GM21528 (cell line): ENCODE measurements at regions not wholly inside any gene's neighbourhood (a gene's known extent, or its start where the extent isn't known, plus 50 kb on each side); places are given as distances from the start of the nearest gene placed in this dataset.

ENCODE experiments used
- ATAC-seq: cut with Tn5 transposase; IDR thresholded peaks from one replicate; pipeline ENCODE4 v1.9.1; 2021; ENCODE audit warnings: mild to moderate bottlenecking, moderate library complexity; ENCODE audit not compliant: unreplicated experiment, low FRiP score

DNA sequence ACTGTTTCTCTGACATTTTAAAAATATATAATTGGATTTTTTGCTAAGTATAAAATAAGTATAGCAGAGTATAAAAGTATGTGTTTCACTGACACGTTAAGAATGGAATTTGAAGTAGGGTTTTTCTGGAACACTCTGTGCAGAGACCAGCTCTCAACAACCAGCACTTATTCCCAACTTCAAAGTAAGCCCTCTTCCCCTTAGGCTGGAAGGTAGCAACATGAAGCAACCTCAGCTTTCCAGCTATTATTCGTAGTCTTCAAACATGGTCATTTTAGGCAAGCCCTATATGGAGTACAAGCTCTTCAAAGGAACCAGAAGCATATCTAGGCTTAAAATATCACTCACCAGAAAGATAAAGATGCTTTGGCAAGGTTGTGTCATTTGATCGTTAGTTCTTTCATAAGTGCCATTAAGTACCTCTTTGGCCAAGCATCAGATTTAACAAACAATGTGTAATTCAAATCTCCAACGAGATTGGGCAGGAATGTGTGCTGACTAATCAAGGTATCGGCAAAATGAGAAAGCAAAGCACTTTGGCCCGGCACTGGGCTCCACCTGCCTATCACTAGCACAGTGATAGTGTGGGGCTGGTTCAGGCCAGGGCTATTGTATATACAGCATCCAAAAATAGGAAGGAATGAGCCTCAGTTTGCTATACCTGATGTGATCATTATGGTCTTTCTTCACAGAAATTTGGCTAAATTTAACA is 95.9 kb upstream of the FREM2 start:
- no peak for ATAC-seq

GRCh38 chr13:38602266-38602665 is 84.6 kb upstream of the FREM2 start:
- ATAC-seq = no peak

GRCh38 chr13:38606699-38607535 is 80.0 kb upstream of the FREM2 start:
- no peak for ATAC-seq

DNA sequence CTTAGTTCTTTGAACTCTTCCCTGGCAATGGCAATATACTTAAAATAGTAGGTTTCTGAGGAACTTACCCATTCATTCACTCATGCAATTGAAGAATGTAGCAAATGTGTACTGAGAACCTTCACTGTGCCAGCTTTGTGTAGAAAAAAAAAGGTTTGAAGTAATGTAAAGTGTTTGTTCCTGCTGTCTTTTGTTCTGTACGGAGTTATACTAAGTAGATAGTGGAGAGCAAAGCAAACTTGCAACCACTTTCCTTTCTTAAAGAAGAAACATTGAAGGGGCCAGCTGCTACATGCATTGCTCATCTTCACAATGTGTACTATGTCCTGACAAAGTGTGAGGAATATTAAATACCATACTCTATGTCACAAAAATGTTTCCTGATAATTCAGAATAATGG is 68.9 kb upstream of the FREM2 start:
- ATAC-seq = no peak

GRCh38 chr13:38618336-38618735 is 68.5 kb upstream of the FREM2 start:
- ATAC-seq = no peak

GRCh38 chr13:38618881-38619280 is 68.0 kb upstream of the FREM2 start:
- no peak for ATAC-seq

GRCh38 chr13:38620876-38621275 is 66.0 kb upstream of the FREM2 start:
- ATAC-seq = no peak

- ATAC-seq = no peak
These were observed 62.1 kb upstream of the FREM2 start for GRCh38 chr13:38624822-38625221.

DNA sequence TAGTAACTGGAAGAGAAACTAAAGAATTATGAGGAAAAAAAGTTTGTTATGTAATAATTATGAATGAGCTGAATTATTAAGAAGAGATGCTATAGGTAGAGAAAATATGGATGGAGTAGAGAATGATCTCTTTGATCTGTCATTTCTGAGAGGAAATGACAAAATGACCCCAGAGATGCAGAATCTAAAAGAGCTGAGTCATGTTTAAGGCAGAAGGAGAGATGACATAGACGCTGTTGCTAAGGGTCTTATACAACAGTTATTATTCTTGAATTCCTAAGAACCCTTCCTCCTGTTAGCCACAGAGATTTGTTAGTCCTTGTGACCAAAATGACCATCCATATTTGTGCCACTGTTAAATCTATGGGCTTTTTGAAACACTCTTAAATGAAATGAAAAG is 58.3 kb upstream of the FREM2 start:
- ATAC-seq = no peak

GRCh38 chr13:38630780-38631179 is 56.1 kb upstream of the FREM2 start:
- no peak for ATAC-seq

DNA sequence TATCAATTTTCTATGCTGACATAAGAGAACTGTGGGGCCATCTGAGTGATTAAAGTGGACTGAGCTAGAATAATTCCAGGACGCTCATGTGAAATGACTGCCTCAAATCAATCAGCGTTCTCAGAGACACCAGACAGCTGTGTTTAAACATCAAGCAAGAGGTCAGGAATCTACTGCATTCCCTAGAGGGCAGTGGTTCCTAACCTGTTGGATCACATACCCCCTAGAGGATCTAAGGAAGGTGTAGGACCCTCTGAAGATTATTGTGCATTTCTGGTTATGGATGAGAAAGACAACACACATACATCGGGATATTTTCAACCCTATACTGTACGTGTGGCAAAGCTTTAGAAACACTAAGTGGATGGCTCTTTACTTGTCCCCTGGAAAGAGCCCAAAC is 51.8 kb upstream of the FREM2 start:
- no peak for ATAC-seq

DNA sequence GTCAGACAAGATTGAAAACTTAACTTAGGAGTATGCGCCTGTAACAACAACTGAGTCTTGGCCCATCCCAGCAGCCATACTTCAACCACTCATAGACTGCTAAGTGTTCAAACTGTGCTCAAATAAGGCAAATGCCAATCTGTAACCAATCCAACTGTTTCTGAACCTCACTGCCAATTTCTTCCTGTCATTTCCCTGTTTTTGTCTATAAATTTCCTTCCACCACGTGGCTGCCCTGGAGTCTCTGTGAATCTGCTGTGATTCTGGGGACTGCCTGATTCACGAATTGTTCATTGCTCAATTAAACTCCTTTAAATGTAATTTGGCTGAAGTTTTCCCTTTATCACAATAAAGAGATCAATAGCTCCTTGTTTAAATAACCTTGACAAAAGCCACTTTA is 50.8 kb upstream of the FREM2 start:
- ATAC-seq = no peak

DNA sequence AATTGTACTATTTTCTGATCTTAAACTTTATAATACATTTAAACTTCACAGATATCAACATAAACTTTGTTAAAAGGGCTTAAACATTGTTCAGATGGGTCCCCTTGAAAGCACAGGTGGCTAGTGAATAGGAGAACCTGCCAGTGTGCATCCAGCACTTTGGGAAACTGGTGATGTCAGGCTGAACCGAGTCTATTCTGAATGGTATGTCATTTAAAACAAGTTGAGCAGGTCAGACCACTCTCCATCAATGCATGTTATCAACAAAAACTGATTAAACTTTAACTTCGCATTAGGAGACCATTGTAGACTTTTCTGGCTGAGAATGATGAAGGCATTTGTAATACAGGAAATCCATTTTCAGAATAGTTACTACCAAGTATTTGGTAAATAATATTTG is 50.1 kb upstream of the FREM2 start:
- no peak for ATAC-seq
